HFF-Myc (cell line): ENCODE measurements at regions not wholly inside any gene's neighbourhood (a gene's known extent, or its start where the extent isn't known, plus 50 kb on each side); places are given as distances from the start of the nearest gene placed in this dataset.

ENCODE experiments used
- DNase-seq: peaks from one replicate; pipeline ENCODE4 v3.0.0-alpha.2; 2011; ENCODE audit warnings: low read depth; ENCODE audit errors: extremely low read depth
- H3K4me3 ChIP-seq: replicated peaks from 2 replicates; pipeline ENCODE4 v1.5.1; 2011; ENCODE audit warnings: low read depth, mild to moderate bottlenecking, control low read depth, low read length
- CTCF ChIP-seq: IDR thresholded peaks from 2 replicates; pipeline ENCODE4 v1.5.1; 2012; ENCODE audit warnings: mild to moderate bottlenecking, low read depth, low read length, control low read depth; ENCODE audit errors: missing control alignments

GRCh38 chr5:110195288-110195687 lies 505.6 kb downstream of the MAN2A1 start:
- no peak overlapping the region for H3K4me3 ChIP-seq
- TF ChIP-seq CTCF: no peak
- no peak for DNase-seq

GRCh38 chr5:110201791-110202190 lies 512.1 kb downstream of the MAN2A1 start:
- no peak overlapping the region for H3K4me3 ChIP-seq
- DNase-seq: no peak
- no peak for TF ChIP-seq CTCF

- no peak overlapping the region for H3K4me3 ChIP-seq
- DNase-seq: no peak
- no peak for TF ChIP-seq CTCF
These were observed 513.9 kb downstream of the MAN2A1 start for GRCh38 chr5:110203661-110204060.

- DNase-seq: no peak
- TF ChIP-seq CTCF: no peak
- no peak overlapping the region for H3K4me3 ChIP-seq
These were observed 517.1 kb downstream of the TMEM232 start for GRCh38 chr5:110209401-110209800.

GRCh38 chr5:110218981-110219380 lies 507.5 kb downstream of the TMEM232 start:
- TF ChIP-seq CTCF: no peak
- H3K4me3 ChIP-seq: no peak overlapping the region
- no peak for DNase-seq

- TF ChIP-seq CTCF: no peak
- H3K4me3 ChIP-seq: no peak overlapping the region
- DNase-seq: no peak
These were observed 506.7 kb downstream of the TMEM232 start for GRCh38 chr5:110219769-110220168.

- no peak for DNase-seq
- H3K4me3 ChIP-seq: no peak overlapping the region
- no peak for TF ChIP-seq CTCF
These were observed 505.4 kb downstream of the TMEM232 start for GRCh38 chr5:110221036-110221435.
